Peyer's patch (tissue), 4 donors: ENCODE measurements at regions not wholly inside any gene's neighbourhood (a gene's known extent, or its start where the extent isn't known, plus 50 kb on each side); places are given as distances from the start of the nearest gene placed in this dataset.

Experiments
- DNase-seq, 3 donors: peaks; one replicate each; pipeline ENCODE4 v3.0.0-alpha.2; 2017 to 2019
- H3K27ac ChIP-seq, 4 donors: fragments of 200-600 bp; sonication (generic); one replicate each; pipeline ENCODE4 v1.5.1; 2016 to 2019
- H3K27me3 ChIP-seq, 2 donors: fragments of 200-600 bp; sonication (generic); one replicate each; pipeline ENCODE4 v1.5.1; 2019
- H3K36me3 ChIP-seq, 3 donors: fragments of 200-600 bp; sonication (generic); one replicate each; pipeline ENCODE4 v1.5.1; 2016 to 2019
- H3K4me1 ChIP-seq, 4 donors: fragments of 200-600 bp; sonication (generic); one replicate each; pipeline ENCODE4 v1.5.1; 2016 to 2019
- H3K4me3 ChIP-seq, 4 donors: fragments of 200-600 bp; sonication (generic); 1 replicate in 3 of 4; 2 replicates in 1 of 4; pipeline ENCODE4 v1.5.1; 2016 to 2019; ENCODE audit warnings: mild to moderate bottlenecking in 1 of 4
- H3K9me3 ChIP-seq, 4 donors: fragments of 200-600 bp; sonication (generic); one replicate each; pipeline ENCODE4 v1.5.1; 2016 to 2019; ENCODE audit warnings: mild to moderate bottlenecking in 1 of 4
- CTCF ChIP-seq, 6 experiments: fragments of 450-650 bp in 4 of 6; fragments of 200-600 bp in 2 of 6; sonication (generic) in 1 of 6; IDR thresholded peaks; one replicate each; pipeline ENCODE4 v1.5.1; 2017 to 2019; ENCODE audit warnings: antibody characterized with exemption in 6 of 6, mild to moderate bottlenecking in 3 of 6, moderate library complexity in 1 of 6
- POLR2A ChIP-seq, 2 donors: fragments of 450-650 bp; IDR thresholded peaks; one replicate each; pipeline ENCODE4 v1.5.1; 2017; ENCODE audit warnings: antibody characterized with exemption in 2 of 2, mild to moderate bottlenecking in 2 of 2, moderate library complexity in 2 of 2

- Histone ChIP-seq H3K4me1 (no peaks in the 10 kb centered on the region), H3K27me3 (no peaks in the 10 kb centered on the region), H3K9me3 (no peaks in the 10 kb centered on the region), H3K36me3 (no peaks in the 10 kb centered on the region), H3K4me3 (no peak overlapping the region), H3K27ac (no peak overlapping the region)
- no peak for DNase-seq
- TF ChIP-seq POLR2A (IDR thresholded peaks at IDR 0.05), result no peak
- no peak for TF ChIP-seq CTCF (IDR thresholded peaks at IDR 0.05)
These were observed 1703.3 kb upstream of the SLC10A2 start for GRCh38 chr13:104769545-104769944.

GRCh38 chr13:104766319-104766718 is 1700.1 kb upstream of the SLC10A2 start:
- DNase-seq, result no peak
- TF ChIP-seq CTCF (IDR thresholded peaks at IDR 0.05) (no peak), POLR2A (IDR thresholded peaks at IDR 0.05) (no peak)
- no peaks in the 10 kb centered on the region for H3K36me3 ChIP-seq

GRCh38 chr13:104764600-104764999 is 1698.4 kb upstream of the SLC10A2 start:
- DNase-seq, result no peak
- no peaks in the 10 kb centered on the region for H3K36me3 ChIP-seq
- no peak overlapping the region for H3K27ac ChIP-seq
- no peak for TF ChIP-seq CTCF (IDR thresholded peaks at IDR 0.05)
- no peak for TF ChIP-seq POLR2A (IDR thresholded peaks at IDR 0.05)
- H3K9me3 ChIP-seq, result no peaks in the 10 kb centered on the region
- no peaks in the 10 kb centered on the region for H3K4me1 ChIP-seq
- H3K4me3 ChIP-seq, result no peak overlapping the region
- no peaks in the 10 kb centered on the region for H3K27me3 ChIP-seq

More at GRCh38 chr13:104766319-104766718, 1700.1 kb upstream of the SLC10A2 start:
- no peaks in the 10 kb centered on the region for H3K27me3 ChIP-seq
- no peaks in the 10 kb centered on the region for H3K9me3 ChIP-seq
- H3K4me1 ChIP-seq, result no peaks in the 10 kb centered on the region
- H3K4me3 ChIP-seq, result no peak overlapping the region
- no peak overlapping the region for H3K27ac ChIP-seq

- Histone ChIP-seq H3K27ac (no peak overlapping the region), H3K4me1 (no peaks in the 10 kb centered on the region), H3K9me3 (no peaks in the 10 kb centered on the region), H3K36me3 (no peaks in the 10 kb centered on the region), H3K4me3 (no peak overlapping the region), H3K27me3 (no peaks in the 10 kb centered on the region)
- no peak for DNase-seq
- TF ChIP-seq POLR2A (IDR thresholded peaks at IDR 0.05) (no peak), CTCF (IDR thresholded peaks at IDR 0.05) (no peak)
These were observed 1692.9 kb upstream of the SLC10A2 start for GRCh38 chr13:104759069-104759468.

- Histone ChIP-seq H3K4me1 (no peaks in the 10 kb centered on the region), H3K9me3 (no peaks in the 10 kb centered on the region), H3K27ac (no peak overlapping the region), H3K36me3 (no peaks in the 10 kb centered on the region), H3K4me3 (no peak overlapping the region), H3K27me3 (no peaks in the 10 kb centered on the region)
- DNase-seq, result no peak
- TF ChIP-seq CTCF (IDR thresholded peaks at IDR 0.05) (no peak), POLR2A (IDR thresholded peaks at IDR 0.05) (no peak)
These were observed 1691.5 kb upstream of the SLC10A2 start for GRCh38 chr13:104757712-104758111.

GRCh38 chr13:104750377-104750776 is 1684.2 kb upstream of the SLC10A2 start:
- no peaks in the 10 kb centered on the region for H3K9me3 ChIP-seq
- H3K27me3 ChIP-seq, result no peaks in the 10 kb centered on the region
- no peaks in the 10 kb centered on the region for H3K36me3 ChIP-seq
- no peak overlapping the region for H3K4me3 ChIP-seq
- H3K4me1 ChIP-seq, result no peaks in the 10 kb centered on the region
- TF ChIP-seq POLR2A (IDR thresholded peaks at IDR 0.05) (no peak), CTCF (IDR thresholded peaks at IDR 0.05) (no peak)
- DNase-seq, result no peak
- no peak overlapping the region for H3K27ac ChIP-seq
